ENCODE measurements at regions not wholly inside any gene's neighbourhood (a gene's known extent, or its start where the extent isn't known, plus 50 kb on each side); places are given as distances from the start of the nearest gene placed in this dataset.

- Histone ChIP-seq H3K27ac (ENCODE audit: control insufficient read depth, insufficient read depth, low read length) (no peak overlapping the region), H3K4me2 (ENCODE audit: control insufficient read depth, extremely low read depth, insufficient read depth, low read depth, low read length) (no peak overlapping the region), H3K9me3 (ENCODE audit: control insufficient read depth, low read depth, low read length) (peaks cover 1% of the 10 kb centered on the region), H3K79me2 (ENCODE audit: control insufficient read depth, insufficient read depth, low read length) (no peaks in the 10 kb centered on the region), H3K36me3 (ENCODE audit: control insufficient read depth in 2 of 2, extremely low read depth in 1 of 2, insufficient read depth in 2 of 2, low read length in 2 of 2) (no peaks in the 10 kb centered on the region), H3K27me3 (ENCODE audit: control insufficient read depth, extremely low read depth, insufficient read depth, low read length) (no peaks in the 10 kb centered on the region), H3K9ac (ENCODE audit: control insufficient read depth, extremely low read depth, insufficient read depth, low read length) (no peak overlapping the region), H2AFZ (ENCODE audit: control insufficient read depth, low read length) (no peak overlapping the region), H3K9me1 (ENCODE audit: control insufficient read depth, extremely low read depth, insufficient read depth, low read length) (no peaks in the 10 kb centered on the region), H3K4me1 (ENCODE audit: control insufficient read depth, extremely low read depth, insufficient read depth, low read length) (no peaks in the 10 kb centered on the region), H4K20me1 (ENCODE audit: control insufficient read depth, extremely low read depth, insufficient read depth, low read length) (no peaks in the 10 kb centered on the region), H3K4me3 (ENCODE audit: control insufficient read depth in 2 of 3, extremely low read depth in 1 of 3, insufficient read depth in 2 of 3, low read depth in 1 of 3, low read length in 3 of 3) (no peak overlapping the region)
- DNase-seq (ENCODE audit: low read depth, low spot score) (no peak), FAIRE-seq (no peak)
- TF ChIP-seq CTCF (optimal IDR thresholded peaks at IDR 0.05 in 1 of 3, IDR thresholded peaks at IDR 0.05 in 1 of 3, conservative IDR thresholded peaks at IDR 0.05 in 1 of 3; ENCODE audit: extremely low read depth in 1 of 3, insufficient read depth in 2 of 3, low read length in 3 of 3), result no peak
- TF ChIP-seq EZH2 (IDR thresholded peaks at IDR 0.05; ENCODE audit: low read length), result no peak
- dilution Hi-C loops (cut with MboI; ENCODE audit: extremely low pct_ligation_motif_present, low sequenced_read_pairs), result no loop called here
These were observed 227.1 kb downstream of the TEX36 start for GRCh38 chr10:125455855-125456254.

GRCh38 chr10:125455431-125455830 lies 227.5 kb downstream of the TEX36 start:
- Histone ChIP-seq H3K9ac (ENCODE audit: control insufficient read depth, extremely low read depth, insufficient read depth, low read length) (no peak overlapping the region), H3K4me2 (ENCODE audit: control insufficient read depth, extremely low read depth, insufficient read depth, low read depth, low read length) (no peak overlapping the region), H3K36me3 (ENCODE audit: control insufficient read depth in 2 of 2, extremely low read depth in 1 of 2, insufficient read depth in 2 of 2, low read length in 2 of 2) (no peaks in the 10 kb centered on the region), H3K4me3 (ENCODE audit: control insufficient read depth in 2 of 3, extremely low read depth in 1 of 3, insufficient read depth in 2 of 3, low read depth in 1 of 3, low read length in 3 of 3) (no peak overlapping the region), H3K27me3 (ENCODE audit: control insufficient read depth, extremely low read depth, insufficient read depth, low read length) (no peaks in the 10 kb centered on the region), H3K9me3 (ENCODE audit: control insufficient read depth, low read depth, low read length) (peaks cover 1% of the 10 kb centered on the region), H2AFZ (ENCODE audit: control insufficient read depth, low read length) (no peak overlapping the region), H3K27ac (ENCODE audit: control insufficient read depth, insufficient read depth, low read length) (no peak overlapping the region), H4K20me1 (ENCODE audit: control insufficient read depth, extremely low read depth, insufficient read depth, low read length) (no peaks in the 10 kb centered on the region), H3K9me1 (ENCODE audit: control insufficient read depth, extremely low read depth, insufficient read depth, low read length) (no peaks in the 10 kb centered on the region), H3K4me1 (ENCODE audit: control insufficient read depth, extremely low read depth, insufficient read depth, low read length) (no peaks in the 10 kb centered on the region), H3K79me2 (ENCODE audit: control insufficient read depth, insufficient read depth, low read length) (no peaks in the 10 kb centered on the region)
- FAIRE-seq, result no peak
- TF ChIP-seq CTCF (optimal IDR thresholded peaks at IDR 0.05 in 1 of 3, IDR thresholded peaks at IDR 0.05 in 1 of 3, conservative IDR thresholded peaks at IDR 0.05 in 1 of 3; ENCODE audit: extremely low read depth in 1 of 3, insufficient read depth in 2 of 3, low read length in 3 of 3) (no peak), EZH2 (IDR thresholded peaks at IDR 0.05; ENCODE audit: low read length) (no peak)
- dilution Hi-C loops (cut with MboI; ENCODE audit: extremely low pct_ligation_motif_present, low sequenced_read_pairs), result no loop called here
- DNase-seq (ENCODE audit: low read depth, low spot score), result no peak

Measured in keratinocyte (primary cell).